ENCODE measurements at regions not wholly inside any gene's neighbourhood (a gene's known extent, or its start where the extent isn't known, plus 50 kb on each side); places are given as distances from the start of the nearest gene placed in this dataset.

- TF ChIP-seq POLR2A (IDR thresholded peaks at IDR 0.05; ENCODE audit: low read length): no peak
- TF ChIP-seq GATA1 (IDR thresholded peaks at IDR 0.05; ENCODE audit: low read depth, low read length): no peak
- no peak for DNase-seq
Measured at GRCh38 chr9:86521977-86522376, 167.8 kb upstream of the TUT7 start.

GRCh38 chr9:86521322-86521721 is 167.1 kb upstream of the TUT7 start:
- no peak for DNase-seq
- TF ChIP-seq POLR2A (IDR thresholded peaks at IDR 0.05; ENCODE audit: low read length): no peak
- no peak for TF ChIP-seq GATA1 (IDR thresholded peaks at IDR 0.05; ENCODE audit: low read depth, low read length)

DNA sequence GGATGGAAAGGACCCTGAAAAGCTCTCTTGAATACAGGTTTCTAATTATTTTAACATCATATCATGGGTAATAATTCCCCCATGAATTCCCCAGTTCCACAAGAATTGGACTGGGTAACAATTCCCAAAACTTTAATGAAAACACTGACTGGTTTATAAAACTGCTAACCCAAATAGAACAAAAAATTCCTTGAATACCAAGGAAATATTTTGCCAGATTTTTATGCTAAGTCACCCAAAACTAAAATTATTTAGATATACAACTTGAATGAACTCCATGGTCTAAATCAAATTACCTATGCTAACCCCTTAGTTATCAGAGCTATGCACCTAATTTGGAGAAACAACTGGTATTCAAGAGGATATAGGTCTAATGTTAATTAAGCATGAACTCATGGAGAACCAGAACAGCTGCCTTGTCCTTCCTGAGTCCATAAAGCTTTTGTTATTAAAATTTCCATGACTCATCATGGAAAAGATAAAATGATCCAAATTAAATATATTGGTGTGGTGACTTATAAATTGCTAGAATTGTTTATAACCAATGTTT is 164.9 kb upstream of the TUT7 start:
- no peak for DNase-seq
- no peak for TF ChIP-seq POLR2A (IDR thresholded peaks at IDR 0.05; ENCODE audit: low read length)
- TF ChIP-seq GATA1 (IDR thresholded peaks at IDR 0.05; ENCODE audit: low read depth, low read length): no peak

- TF ChIP-seq GATA1 (IDR thresholded peaks at IDR 0.05; ENCODE audit: low read depth, low read length): no peak
- no peak for TF ChIP-seq POLR2A (IDR thresholded peaks at IDR 0.05; ENCODE audit: low read length)
- DNase-seq: no peak
Measured at GRCh38 chr9:86517475-86517874, 163.3 kb upstream of the TUT7 start.

DNA sequence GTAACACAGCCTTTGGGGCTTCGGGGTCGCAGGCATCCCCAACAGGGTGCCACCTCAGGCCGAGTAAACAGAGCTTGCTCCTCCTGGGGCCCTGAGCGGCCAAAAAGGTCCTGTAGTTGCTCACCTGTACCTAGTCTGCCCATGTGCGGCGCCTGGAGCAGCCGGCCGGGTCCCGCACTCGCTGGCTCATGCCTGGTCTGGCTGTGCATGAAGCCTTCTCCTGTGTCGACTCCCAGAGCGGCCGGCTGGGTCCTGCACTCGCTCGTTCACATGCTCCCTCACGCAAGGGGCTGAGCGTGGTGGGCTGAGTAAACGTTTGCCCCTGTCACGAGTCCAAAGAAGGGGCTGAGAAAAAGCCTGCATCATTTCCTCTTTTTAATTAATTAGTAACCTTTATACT is 162.4 kb upstream of the TUT7 start:
- no peak for TF ChIP-seq POLR2A (IDR thresholded peaks at IDR 0.05; ENCODE audit: low read length)
- TF ChIP-seq GATA1 (IDR thresholded peaks at IDR 0.05; ENCODE audit: low read depth, low read length): no peak
- no peak for DNase-seq

DNA sequence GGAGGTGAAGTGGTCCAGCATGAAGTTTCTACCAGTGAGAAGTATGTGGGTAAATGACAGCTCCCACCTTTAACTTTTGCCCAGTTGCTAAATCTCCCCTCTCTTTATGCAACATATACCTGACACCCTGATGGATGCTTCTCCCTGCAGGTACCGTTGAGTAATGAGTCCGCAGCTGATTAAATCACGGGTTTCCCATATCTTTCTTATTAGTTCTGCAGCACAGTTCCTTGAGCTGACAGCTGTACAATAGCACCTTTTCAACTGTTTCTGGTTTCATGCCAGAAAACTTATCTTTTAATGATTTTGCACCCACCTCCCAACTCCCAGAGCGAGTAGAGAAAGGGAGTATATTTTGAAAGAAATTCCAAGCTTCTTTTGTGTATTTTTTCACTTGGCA is 161.0 kb upstream of the TUT7 start:
- TF ChIP-seq GATA1 (IDR thresholded peaks at IDR 0.05; ENCODE audit: low read depth, low read length): no peak
- TF ChIP-seq POLR2A (IDR thresholded peaks at IDR 0.05; ENCODE audit: low read length): no peak
- DNase-seq: no peak

DNA sequence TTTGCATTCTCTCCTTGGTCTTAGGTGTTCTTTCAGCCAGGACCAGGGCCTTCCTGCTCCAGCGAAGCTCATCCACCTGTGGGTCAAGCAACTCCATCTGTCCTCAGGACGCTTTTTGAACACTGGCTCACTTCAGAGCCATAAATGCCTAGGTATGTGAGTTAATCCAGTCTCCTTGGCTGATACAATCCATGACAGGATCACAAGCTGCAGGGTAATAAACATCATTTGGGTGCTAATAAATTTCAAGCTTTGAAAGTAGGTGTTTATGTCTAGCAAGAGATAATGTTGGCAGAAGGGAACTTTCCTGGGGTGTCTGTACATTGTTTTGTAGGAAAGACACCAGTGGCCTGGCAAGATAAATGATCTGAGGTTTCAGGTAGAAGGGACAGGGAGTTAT is 159.2 kb upstream of the TUT7 start:
- no peak for DNase-seq
- TF ChIP-seq GATA1 (IDR thresholded peaks at IDR 0.05; ENCODE audit: low read depth, low read length): no peak
- no peak for TF ChIP-seq POLR2A (IDR thresholded peaks at IDR 0.05; ENCODE audit: low read length)

- TF ChIP-seq POLR2A (IDR thresholded peaks at IDR 0.05; ENCODE audit: low read length): no peak
- no peak for TF ChIP-seq GATA1 (IDR thresholded peaks at IDR 0.05; ENCODE audit: low read depth, low read length)
- DNase-seq: no peak
Measured at GRCh38 chr9:86512929-86513328, 158.7 kb upstream of the TUT7 start.

GRCh38 chr9:86511614-86512360 is 157.6 kb upstream of the TUT7 start:
- no peak for DNase-seq
- TF ChIP-seq GATA1 (IDR thresholded peaks at IDR 0.05; ENCODE audit: low read depth, low read length) (no peak), POLR2A (IDR thresholded peaks at IDR 0.05; ENCODE audit: low read length) (no peak)

DNA sequence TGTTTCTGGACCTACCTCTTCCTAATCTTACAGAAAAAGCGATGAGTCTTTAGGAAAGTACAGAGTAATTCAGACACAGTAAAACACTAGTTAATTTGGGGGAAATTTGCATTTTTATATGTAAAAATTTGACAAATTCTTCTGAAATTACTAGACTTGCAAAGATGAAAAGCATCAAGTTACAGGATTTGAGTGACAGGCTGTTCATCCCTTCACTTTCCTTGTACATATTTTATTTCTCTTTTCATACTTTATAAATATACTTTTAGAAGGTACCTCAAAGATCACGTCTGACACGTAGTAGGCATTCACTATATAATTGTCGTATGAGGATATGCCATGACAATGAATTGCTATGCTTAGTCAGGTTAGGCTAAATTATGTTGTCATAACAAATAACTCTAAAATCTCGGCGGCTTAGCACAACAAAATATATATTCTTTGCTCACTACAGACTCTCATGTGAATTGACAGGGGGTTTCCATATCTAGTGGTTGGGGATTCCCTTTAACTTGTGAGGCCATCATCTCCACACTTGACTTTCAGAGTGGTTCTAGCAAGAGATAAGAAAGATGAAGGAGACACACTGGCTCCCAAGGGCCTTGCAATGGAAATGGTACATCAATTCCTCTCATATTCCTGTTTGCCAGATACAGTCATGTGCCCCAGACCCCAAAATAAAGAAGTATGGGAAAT is 154.1 kb upstream of the TUT7 start:
- TF ChIP-seq GATA1 (IDR thresholded peaks at IDR 0.05; ENCODE audit: low read depth, low read length): no peak
- no peak for TF ChIP-seq POLR2A (IDR thresholded peaks at IDR 0.05; ENCODE audit: low read length)
- DNase-seq: no peak

- TF ChIP-seq POLR2A (IDR thresholded peaks at IDR 0.05; ENCODE audit: low read length) (no peak), GATA1 (IDR thresholded peaks at IDR 0.05; ENCODE audit: low read depth, low read length) (no peak)
- no peak for DNase-seq
Measured at GRCh38 chr9:86507212-86507630, 153.0 kb upstream of the TUT7 start.

DNA sequence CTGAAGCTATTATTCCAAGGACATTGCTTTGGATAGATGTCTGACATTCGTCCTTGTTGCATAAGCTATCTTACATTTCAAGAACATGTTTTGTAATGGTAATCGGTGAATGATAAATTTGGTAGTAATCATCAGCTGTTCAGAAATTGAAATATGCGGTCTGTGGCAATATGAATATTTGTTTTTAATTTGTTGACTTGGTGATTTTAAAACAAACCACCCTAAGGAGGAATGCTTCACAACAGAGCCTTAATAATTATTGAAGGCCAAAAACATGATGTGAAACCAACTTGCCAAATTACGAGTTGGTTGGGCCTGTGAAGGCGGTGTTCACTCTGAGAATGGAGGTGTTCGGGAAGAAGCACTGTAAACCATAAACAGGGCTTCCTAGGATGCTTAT is 149.7 kb upstream of the TUT7 start:
- TF ChIP-seq GATA1 (IDR thresholded peaks at IDR 0.05; ENCODE audit: low read depth, low read length) (no peak), POLR2A (IDR thresholded peaks at IDR 0.05; ENCODE audit: low read length) (no peak)
- no peak for DNase-seq

DNA sequence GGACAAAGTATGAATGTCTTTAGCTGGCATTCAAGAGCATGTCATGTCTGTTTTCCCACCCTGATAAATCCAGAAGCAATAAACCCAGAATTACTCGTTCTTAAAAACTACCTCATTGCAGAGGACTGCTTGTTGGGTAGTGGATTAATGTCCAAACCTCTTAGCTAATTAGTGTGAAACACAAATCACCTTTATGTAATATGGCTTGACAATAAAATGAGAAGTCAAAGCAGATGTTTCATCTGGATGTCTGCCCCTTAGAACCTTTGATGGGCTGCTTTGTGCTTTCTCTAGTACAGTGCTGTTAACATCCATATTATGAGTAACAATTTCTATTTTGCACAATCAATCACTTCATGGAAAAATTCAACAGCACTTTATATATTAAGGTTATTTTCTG is 149.1 kb upstream of the TUT7 start:
- no peak for DNase-seq
- TF ChIP-seq GATA1 (IDR thresholded peaks at IDR 0.05; ENCODE audit: low read depth, low read length): no peak
- TF ChIP-seq POLR2A (IDR thresholded peaks at IDR 0.05; ENCODE audit: low read length): no peak

- no peak for DNase-seq
- TF ChIP-seq POLR2A (IDR thresholded peaks at IDR 0.05; ENCODE audit: low read length) (no peak), GATA1 (IDR thresholded peaks at IDR 0.05; ENCODE audit: low read depth, low read length) (no peak)
Measured at GRCh38 chr9:86500667-86501435, 146.6 kb upstream of the TUT7 start.

All from erythroblast (primary cell).